ENCODE measurements at regions not wholly inside any gene's neighbourhood (a gene's known extent, or its start where the extent isn't known, plus 50 kb on each side); places are given as distances from the start of the nearest gene placed in this dataset.

DNA sequence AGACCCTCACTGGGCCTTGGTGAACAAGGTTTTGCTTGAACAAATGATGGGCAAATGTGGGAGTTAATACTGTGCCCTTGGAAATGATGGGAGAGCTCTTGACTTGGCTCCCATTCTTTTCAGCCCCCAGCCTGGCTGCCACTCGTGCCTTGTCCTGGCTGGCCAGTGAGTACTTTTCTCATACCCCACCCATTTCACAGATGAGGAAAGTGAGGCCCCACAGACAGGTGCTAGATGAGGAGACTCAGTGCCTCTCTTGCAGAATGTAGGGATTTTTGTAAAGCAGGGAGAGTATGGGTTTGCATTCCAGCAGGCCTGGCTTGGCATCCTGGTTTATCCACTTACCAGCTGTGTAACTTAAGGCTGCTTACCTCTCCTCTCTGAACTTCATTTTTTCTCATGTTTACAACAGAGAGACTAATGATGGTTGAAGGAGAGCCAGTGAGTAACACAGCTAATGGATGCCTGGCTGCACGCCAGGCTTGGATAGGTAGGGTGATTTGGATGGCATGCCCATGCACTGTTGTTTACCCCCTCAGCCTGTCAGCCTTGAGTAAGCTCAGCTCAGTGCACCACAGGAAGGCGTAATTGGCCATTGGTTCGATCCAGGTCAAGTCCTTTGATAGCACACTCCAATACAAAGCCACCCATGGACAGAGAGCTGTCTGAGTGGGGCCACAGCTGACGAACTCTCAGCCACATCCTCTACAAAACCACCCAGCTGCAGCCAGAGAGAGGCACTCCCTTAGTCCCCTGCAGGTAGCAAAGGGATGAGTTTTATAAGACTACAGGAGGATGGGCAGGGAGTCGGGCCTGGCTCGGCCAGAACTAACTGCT is 436.8 kb downstream of the RPS24 start:
- TF ChIP-seq, protein P1, sequence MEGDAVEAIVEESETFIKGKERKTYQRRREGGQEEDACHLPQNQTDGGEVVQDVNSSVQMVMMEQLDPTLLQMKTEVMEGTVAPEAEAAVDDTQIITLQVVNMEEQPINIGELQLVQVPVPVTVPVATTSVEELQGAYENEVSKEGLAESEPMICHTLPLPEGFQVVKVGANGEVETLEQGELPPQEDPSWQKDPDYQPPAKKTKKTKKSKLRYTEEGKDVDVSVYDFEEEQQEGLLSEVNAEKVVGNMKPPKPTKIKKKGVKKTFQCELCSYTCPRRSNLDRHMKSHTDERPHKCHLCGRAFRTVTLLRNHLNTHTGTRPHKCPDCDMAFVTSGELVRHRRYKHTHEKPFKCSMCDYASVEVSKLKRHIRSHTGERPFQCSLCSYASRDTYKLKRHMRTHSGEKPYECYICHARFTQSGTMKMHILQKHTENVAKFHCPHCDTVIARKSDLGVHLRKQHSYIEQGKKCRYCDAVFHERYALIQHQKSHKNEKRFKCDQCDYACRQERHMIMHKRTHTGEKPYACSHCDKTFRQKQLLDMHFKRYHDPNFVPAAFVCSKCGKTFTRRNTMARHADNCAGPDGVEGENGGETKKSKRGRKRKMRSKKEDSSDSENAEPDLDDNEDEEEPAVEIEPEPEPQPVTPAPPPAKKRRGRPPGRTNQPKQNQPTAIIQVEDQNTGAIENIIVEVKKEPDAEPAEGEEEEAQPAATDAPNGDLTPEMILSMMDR (conservative IDR thresholded peaks at IDR 0.05): no peak
- no peak for TF ChIP-seq EZH2 (IDR thresholded peaks at IDR 0.05; ENCODE audit: low read depth)

All from PC-9 (cell line).